ENCODE measurements at regions not wholly inside any gene's neighbourhood (a gene's known extent, or its start where the extent isn't known, plus 50 kb on each side); places are given as distances from the start of the nearest gene placed in this dataset.
"Not testable (repeated sequence)": the region's sequence is repeated elsewhere in the genome, so short reads cannot be mapped to it uniquely, and the experiment has no call there.

GRCh38 chr3:6428276-6428675 is 432.6 kb upstream of the GRM7 start:
- DNase-seq (ENCODE audit: extremely low read depth in 1 of 4, low spot score in 3 of 4); H4K20me1 ChIP-seq (replicated peaks; ENCODE audit: control insufficient read depth, insufficient read depth, low read length); H3K9me1 ChIP-seq (ENCODE audit: control insufficient read depth, insufficient read depth, low read length); POLR2A ChIA-PET; H3K36me3 ChIP-seq (ENCODE audit: control insufficient read depth, insufficient read depth, low read length); H3K9me3 ChIP-seq (replicated peaks; ENCODE audit: control insufficient read depth, insufficient read depth, low read depth, low read length); H2AFZ ChIP-seq (ENCODE audit: low read depth, low read length); CTCF ChIA-PET (ENCODE audit: low intra/inter-chr PET ratio); H3K79me2 ChIP-seq (ENCODE audit: control insufficient read depth, insufficient read depth, low read length); H3K4me1 ChIP-seq (replicated peaks in 1 of 2; ENCODE audit: control insufficient read depth in 2 of 2, insufficient read depth in 2 of 2, low read length in 2 of 2); H3K4me3 ChIP-seq; intact Hi-C loops (cut with micrococcal nuclease); in situ Hi-C loops (cut with MboI); H3K4me2 ChIP-seq (ENCODE audit: insufficient read depth, low read length); H3K27ac ChIP-seq (ENCODE audit: extremely low read depth, low read depth, low read length); ATAC-seq; H3K9ac ChIP-seq (ENCODE audit: insufficient read depth in 1 of 2, low read depth in 2 of 2, low read length in 2 of 2); BruUV-seq (replicated peaks); H3K27me3 ChIP-seq (ENCODE audit: control insufficient read depth in 2 of 2, insufficient read depth in 2 of 2, low read length in 2 of 2); FAIRE-seq: not testable (repeated sequence)
- 2% methylated on average over 2 of the region's 2 CpGs for WGBS (ENCODE audit: insufficient coverage, low coverage, missing lambda C conversion rate)

GRCh38 chr3:6435951-6436350 is 425.0 kb upstream of the GRM7 start:
- no peak overlapping the region for H3K27ac ChIP-seq (ENCODE audit: extremely low read depth, low read depth, low read length)
- no peaks in the 10 kb centered on the region for H4K20me1 ChIP-seq (replicated peaks; ENCODE audit: control insufficient read depth, insufficient read depth, low read length)
- no TSS peak for BruUV-seq (replicated peaks)
- H3K9ac ChIP-seq (ENCODE audit: insufficient read depth in 1 of 2, low read depth in 2 of 2, low read length in 2 of 2), result no peak overlapping the region
- intact Hi-C loops (cut with micrococcal nuclease) (no loop called here), in situ Hi-C loops (cut with MboI) (no loop called here)
- ATAC-seq (no peak), DNase-seq (ENCODE audit: extremely low read depth in 1 of 4, low spot score in 3 of 4) (no peak), FAIRE-seq (no peak)
- no peak overlapping the region for H2AFZ ChIP-seq (ENCODE audit: low read depth, low read length)
- H3K9me1 ChIP-seq (ENCODE audit: control insufficient read depth, insufficient read depth, low read length), result no peaks in the 10 kb centered on the region
- H3K36me3 ChIP-seq (ENCODE audit: control insufficient read depth, insufficient read depth, low read length), result no peaks in the 10 kb centered on the region
- POLR2A ChIA-PET, result interaction anchor here (0.5 kb wide), 1 partner anchor 407 kb away, joined by 3 read pairs; no protein-coding TSS in a partner anchor
- H3K79me2 ChIP-seq (ENCODE audit: control insufficient read depth, insufficient read depth, low read length), result no peaks in the 10 kb centered on the region
- CTCF ChIA-PET (ENCODE audit: low intra/inter-chr PET ratio), result no interaction called here
- H3K4me1 ChIP-seq (replicated peaks in 1 of 2; ENCODE audit: control insufficient read depth in 2 of 2, insufficient read depth in 2 of 2, low read length in 2 of 2), result no peaks in the 10 kb centered on the region
- no peaks in the 10 kb centered on the region for H3K9me3 ChIP-seq (replicated peaks; ENCODE audit: control insufficient read depth, insufficient read depth, low read depth, low read length)
- no peak overlapping the region for H3K4me3 ChIP-seq
- H3K27me3 ChIP-seq (ENCODE audit: control insufficient read depth in 2 of 2, insufficient read depth in 2 of 2, low read length in 2 of 2), result no peaks in the 10 kb centered on the region
- H3K4me2 ChIP-seq (ENCODE audit: insufficient read depth, low read length), result no peak overlapping the region
- 0% methylated on average over 1 of the region's 1 CpG for WGBS (ENCODE audit: insufficient coverage, low coverage, missing lambda C conversion rate)
- TF ChIP-seq NCOA1 (IDR thresholded peaks at IDR 0.05; ENCODE audit: low read depth), result no peak
- TF ChIP-seq MITF (IDR thresholded peaks at IDR 0.05), result no peak
- TF ChIP-seq PKNOX1 (IDR thresholded peaks at IDR 0.05), result no peak
- TF ChIP-seq ESRRB (CRISPR knock-in tag; IDR thresholded peaks at IDR 0.05; ENCODE audit: borderline replicate concordance), result no peak
- no peak for TF ChIP-seq MEIS2 (IDR thresholded peaks at IDR 0.05; ENCODE audit: partially characterized antibody)
- no peak for TF ChIP-seq SFPQ (IDR thresholded peaks at IDR 0.05; ENCODE audit: low read depth, low read length)
- no peak for TF ChIP-seq HSF4 (CRISPR knock-in tag; IDR thresholded peaks at IDR 0.05; ENCODE audit: borderline replicate concordance)
- no peak for TF ChIP-seq YY1 (IDR thresholded peaks at IDR 0.05; ENCODE audit: borderline replicate concordance in 1 of 3, control insufficient read depth in 1 of 3, extremely low read depth in 1 of 3, insufficient read depth in 3 of 3, insufficient read length in 1 of 3, insufficient replicate concordance in 2 of 3, low read depth in 1 of 3, low read length in 2 of 3)
- TF ChIP-seq BACH1 (tag; IDR thresholded peaks at IDR 0.05), result no peak
